IgD-negative memory B cell (primary cell): ENCODE measurements at regions not wholly inside any gene's neighbourhood (a gene's known extent, or its start where the extent isn't known, plus 50 kb on each side); places are given as distances from the start of the nearest gene placed in this dataset.

Experiments
- H3K27ac Mint-ChIP-seq, 3 donors: one replicate each; pipeline ENCODE4 v1.8.0; 2020 to 2022; ENCODE audit warnings: mild to moderate bottlenecking in 3 of 3, mixed read lengths in 3 of 3, moderate library complexity in 1 of 3
- H3K27me3 Mint-ChIP-seq: one replicate; pipeline ENCODE4 v1.8.0; 2021; ENCODE audit warnings: mixed read lengths
- H3K36me3 Mint-ChIP-seq: one replicate; pipeline ENCODE4 v1.8.0; 2020; ENCODE audit warnings: mild to moderate bottlenecking, mixed read lengths
- H3K4me1 Mint-ChIP-seq, 3 donors: one replicate each; pipeline ENCODE4 v1.8.0; 2020 to 2022; ENCODE audit warnings: mixed read lengths in 3 of 3, mild to moderate bottlenecking in 1 of 3
- H3K4me3 Mint-ChIP-seq, 4 donors: one replicate each; pipeline ENCODE4 v1.8.0; 2020 to 2022; ENCODE audit warnings: mild to moderate bottlenecking in 4 of 4, mixed read lengths in 4 of 4, moderate library complexity in 3 of 4
- H3K9me3 Mint-ChIP-seq, 3 donors: one replicate each; pipeline ENCODE4 v1.8.0; 2020 to 2021; ENCODE audit warnings: mixed read lengths in 3 of 3, mild to moderate bottlenecking in 1 of 3

- Mint-ChIP-seq H3K36me3 (no peaks in the 10 kb centered on the region), H3K27ac (no peak overlapping the region), H3K4me3 (no peak overlapping the region), H3K27me3 (no peaks in the 10 kb centered on the region), H3K4me1 (peaks cover 0 to 1% (median 0%) of the 10 kb centered on the region in 3 donors), H3K9me3 (peaks cover 3 to 17% (median 5%) of the 10 kb centered on the region in 3 donors)
Observed at GRCh38 chr20:12700701-12701100, 308.1 kb upstream of the SPTLC3 start.

GRCh38 chr20:12702312-12702711, 306.5 kb upstream of the SPTLC3 start:
- Mint-ChIP-seq H3K27me3 (no peaks in the 10 kb centered on the region), H3K36me3 (no peaks in the 10 kb centered on the region), H3K9me3 (peaks cover 0 to 17% (median 3%) of the 10 kb centered on the region in 3 donors), H3K4me1 (peaks cover 0 to 1% (median 0%) of the 10 kb centered on the region in 3 donors), H3K27ac (no peak overlapping the region), H3K4me3 (no peak overlapping the region)

GRCh38 chr20:12715371-12715770, 293.4 kb upstream of the SPTLC3 start:
- Mint-ChIP-seq H3K9me3 (peaks cover 0 to 8% (median 0%) of the 10 kb centered on the region in 3 donors), H3K27me3 (no peaks in the 10 kb centered on the region), H3K4me1 (no peaks in the 10 kb centered on the region), H3K27ac (no peak overlapping the region), H3K36me3 (no peaks in the 10 kb centered on the region), H3K4me3 (no peak overlapping the region)

GRCh38 chr20:12715991-12716680, 292.6 kb upstream of the SPTLC3 start:
- Mint-ChIP-seq H3K36me3 (no peaks in the 10 kb centered on the region), H3K27me3 (no peaks in the 10 kb centered on the region), H3K4me1 (no peaks in the 10 kb centered on the region), H3K9me3 (peaks cover 0 to 8% (median 2%) of the 10 kb centered on the region in 3 donors), H3K4me3 (no peak overlapping the region), H3K27ac (no peak overlapping the region)

- Mint-ChIP-seq H3K27me3 (no peaks in the 10 kb centered on the region), H3K36me3 (no peaks in the 10 kb centered on the region), H3K9me3 (peaks cover 0 to 8% (median 2%) of the 10 kb centered on the region in 3 donors)
Observed at GRCh38 chr20:12717061-12717460, 291.7 kb upstream of the SPTLC3 start.

DNA sequence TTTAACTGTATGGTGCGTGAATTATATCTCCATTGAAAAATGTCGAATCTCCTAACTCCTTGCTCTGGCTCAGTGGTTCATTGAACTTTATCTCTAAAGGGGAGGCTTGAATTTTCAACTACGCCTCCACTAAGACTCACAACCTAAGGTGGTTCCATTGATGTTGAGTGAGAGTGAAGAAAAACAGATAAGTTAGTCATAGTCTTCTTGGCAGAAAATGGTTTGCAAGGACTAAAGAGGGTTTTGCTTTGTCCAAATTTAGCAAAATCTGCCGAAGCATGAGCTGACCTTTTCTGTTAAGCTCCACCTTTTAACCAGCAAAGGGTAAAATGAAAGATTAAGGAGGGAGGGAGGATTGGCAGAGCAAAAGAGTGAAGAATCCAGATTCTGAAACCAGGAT, 290.2 kb upstream of the SPTLC3 start:
- no peak overlapping the region for H3K4me3 Mint-ChIP-seq
- no peaks in the 10 kb centered on the region for H3K36me3 Mint-ChIP-seq
- no peaks in the 10 kb centered on the region for H3K4me1 Mint-ChIP-seq
- H3K9me3 Mint-ChIP-seq: peaks cover 2 to 13% (median 6%) of the 10 kb centered on the region in 3 donors
- no peaks in the 10 kb centered on the region for H3K27me3 Mint-ChIP-seq
- H3K27ac Mint-ChIP-seq: no peak overlapping the region

More at GRCh38 chr20:12717061-12717460, 291.7 kb upstream of the SPTLC3 start:
- Mint-ChIP-seq H3K4me3 (no peak overlapping the region), H3K27ac (no peak overlapping the region), H3K4me1 (no peaks in the 10 kb centered on the region)

DNA sequence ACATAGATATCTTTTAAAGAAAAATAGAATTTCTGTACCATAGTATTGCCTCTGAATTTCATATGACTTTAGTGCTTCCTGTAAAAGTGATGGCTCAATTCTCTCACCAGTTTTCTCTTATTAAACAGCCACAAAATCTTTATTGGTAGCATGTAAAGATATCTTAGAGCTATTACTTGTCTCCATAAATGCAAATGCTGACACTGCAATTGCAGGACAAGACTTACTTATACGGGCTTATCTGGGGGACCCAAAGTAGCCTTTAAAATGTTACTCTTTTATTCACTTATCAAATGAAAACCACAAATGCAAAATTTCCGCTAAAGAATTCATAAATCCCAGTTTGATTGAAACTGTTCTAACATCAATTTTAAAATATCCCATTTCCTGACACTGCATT, 287.1 kb upstream of the SPTLC3 start:
- no peak overlapping the region for H3K27ac Mint-ChIP-seq
- no peak overlapping the region for H3K4me3 Mint-ChIP-seq
- H3K36me3 Mint-ChIP-seq: no peaks in the 10 kb centered on the region
- H3K9me3 Mint-ChIP-seq: peaks cover 2 to 9% (median 6%) of the 10 kb centered on the region in 3 donors
- H3K27me3 Mint-ChIP-seq: no peaks in the 10 kb centered on the region
- no peaks in the 10 kb centered on the region for H3K4me1 Mint-ChIP-seq

DNA sequence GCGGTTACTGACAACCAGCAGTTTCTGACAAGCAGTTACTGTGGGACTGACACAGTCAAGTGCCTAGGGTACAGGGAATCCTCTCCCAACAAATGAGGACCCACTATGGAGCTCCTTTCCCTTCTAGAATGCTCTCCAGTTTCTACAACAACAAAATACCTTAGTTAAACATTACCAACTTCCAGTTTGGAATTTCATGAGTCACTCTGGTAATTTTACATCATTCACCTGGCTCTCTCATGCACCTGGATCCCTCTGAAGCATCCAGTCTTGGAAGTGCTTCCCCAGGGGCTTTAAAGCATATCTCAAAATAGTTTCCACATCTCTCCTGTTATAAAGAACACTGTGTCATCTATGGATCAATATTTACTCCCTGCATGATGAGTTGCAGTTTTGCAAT, 286.7 kb upstream of the SPTLC3 start:
- Mint-ChIP-seq H3K27me3 (no peaks in the 10 kb centered on the region), H3K9me3 (peaks cover 2 to 9% (median 6%) of the 10 kb centered on the region in 3 donors), H3K27ac (no peak overlapping the region), H3K4me1 (no peaks in the 10 kb centered on the region), H3K4me3 (no peak overlapping the region), H3K36me3 (no peaks in the 10 kb centered on the region)

- Mint-ChIP-seq H3K4me1 (no peaks in the 10 kb centered on the region), H3K4me3 (no peak overlapping the region), H3K27ac (no peak overlapping the region), H3K27me3 (no peaks in the 10 kb centered on the region), H3K9me3 (peaks cover 2 to 9% (median 6%) of the 10 kb centered on the region in 3 donors), H3K36me3 (no peaks in the 10 kb centered on the region)
Observed at GRCh38 chr20:12723811-12724210, 285.0 kb upstream of the SPTLC3 start.

DNA sequence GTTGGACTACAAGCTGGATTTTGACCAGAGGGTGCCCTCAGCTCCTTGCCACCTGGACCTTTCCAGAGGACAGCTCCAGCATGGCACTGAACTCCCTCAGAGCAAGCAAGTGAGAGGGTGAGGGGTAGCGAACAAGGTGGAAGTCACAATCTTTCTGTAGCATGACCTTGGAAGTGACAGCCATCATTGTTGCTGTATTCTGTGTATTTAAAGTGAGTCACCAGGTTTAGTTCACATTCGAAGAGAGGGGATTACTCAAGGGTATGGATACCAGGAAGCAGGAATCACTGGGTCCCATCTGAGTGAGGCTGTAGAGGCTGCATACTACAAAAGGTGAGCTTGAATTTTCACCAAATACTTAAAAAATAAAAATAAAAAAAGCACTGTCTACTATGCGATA, 280.0 kb upstream of the SPTLC3 start:
- Mint-ChIP-seq H3K36me3 (no peaks in the 10 kb centered on the region), H3K27ac (no peak overlapping the region), H3K9me3 (peaks cover 0 to 1% (median 0%) of the 10 kb centered on the region in 3 donors), H3K4me1 (no peaks in the 10 kb centered on the region), H3K27me3 (no peaks in the 10 kb centered on the region), H3K4me3 (no peak overlapping the region)

GRCh38 chr20:12729326-12729725, 279.4 kb upstream of the SPTLC3 start:
- H3K27me3 Mint-ChIP-seq: no peaks in the 10 kb centered on the region
- no peak overlapping the region for H3K27ac Mint-ChIP-seq
- no peak overlapping the region for H3K4me3 Mint-ChIP-seq
- peaks cover 0 to 1% (median 0%) of the 10 kb centered on the region in 3 donors for H3K9me3 Mint-ChIP-seq
- no peaks in the 10 kb centered on the region for H3K36me3 Mint-ChIP-seq
- no peaks in the 10 kb centered on the region for H3K4me1 Mint-ChIP-seq

GRCh38 chr20:12733811-12734210, 275.0 kb upstream of the SPTLC3 start:
- Mint-ChIP-seq H3K27me3 (no peaks in the 10 kb centered on the region), H3K36me3 (peaks cover 2% of the 10 kb centered on the region), H3K27ac (no peak overlapping the region), H3K4me1 (no peaks in the 10 kb centered on the region), H3K4me3 (no peak overlapping the region), H3K9me3 (peaks cover 0 to 13% (median 5%) of the 10 kb centered on the region in 3 donors)

DNA sequence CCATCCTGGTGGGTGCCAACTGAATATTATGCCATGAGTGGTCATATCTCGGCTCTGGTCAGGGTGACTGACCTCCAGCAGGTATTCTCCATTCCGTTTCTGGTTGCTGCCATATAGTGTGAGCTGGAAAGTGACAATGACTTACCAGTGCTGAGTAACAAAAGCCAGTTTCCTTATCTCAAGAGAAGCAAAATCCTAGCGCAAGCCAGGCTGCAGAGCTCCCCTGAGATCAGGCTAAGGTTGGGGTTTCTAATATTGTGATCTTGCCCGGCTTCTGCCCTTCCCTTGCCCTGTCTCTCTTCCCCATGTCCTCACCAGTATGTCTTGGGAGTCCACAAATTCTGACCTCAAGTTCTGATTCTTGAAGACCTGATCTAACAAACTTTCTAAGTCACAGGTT, 271.3 kb upstream of the SPTLC3 start:
- Mint-ChIP-seq H3K4me1 (no peaks in the 10 kb centered on the region), H3K9me3 (peaks cover 0 to 16% (median 13%) of the 10 kb centered on the region in 3 donors), H3K27ac (no peak overlapping the region), H3K36me3 (peaks cover 2% of the 10 kb centered on the region), H3K27me3 (no peaks in the 10 kb centered on the region), H3K4me3 (no peak overlapping the region)

DNA sequence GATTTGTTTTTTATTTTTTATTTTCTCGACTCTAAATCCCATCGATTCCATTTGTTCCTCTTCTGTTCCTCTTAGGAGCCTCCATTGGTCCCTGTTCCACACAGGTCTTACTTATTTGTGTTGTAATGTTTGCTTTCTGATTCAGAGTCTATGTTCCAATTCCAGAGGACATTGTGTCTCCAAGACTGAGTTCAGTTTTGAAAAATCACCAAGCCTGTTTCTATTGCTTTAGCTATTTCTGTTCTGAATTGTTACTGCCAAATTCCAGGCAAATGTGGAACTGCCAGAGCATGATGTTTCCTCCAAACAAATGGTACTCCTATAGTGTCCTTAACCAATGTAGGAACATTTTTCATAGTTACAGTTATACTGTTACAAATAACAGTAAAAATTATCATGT, 270.9 kb upstream of the SPTLC3 start:
- H3K4me1 Mint-ChIP-seq: no peaks in the 10 kb centered on the region
- H3K4me3 Mint-ChIP-seq: no peak overlapping the region
- no peaks in the 10 kb centered on the region for H3K27me3 Mint-ChIP-seq
- peaks cover 0 to 16% (median 13%) of the 10 kb centered on the region in 3 donors for H3K9me3 Mint-ChIP-seq
- H3K27ac Mint-ChIP-seq: no peak overlapping the region
- H3K36me3 Mint-ChIP-seq: peaks cover 2% of the 10 kb centered on the region

GRCh38 chr20:12740647-12741046, 268.1 kb upstream of the SPTLC3 start:
- Mint-ChIP-seq H3K27me3 (no peaks in the 10 kb centered on the region), H3K4me3 (no peak overlapping the region), H3K4me1 (no peaks in the 10 kb centered on the region), H3K9me3 (peaks cover 1 to 16% (median 11%) of the 10 kb centered on the region in 3 donors), H3K36me3 (peaks cover 2% of the 10 kb centered on the region), H3K27ac (no peak overlapping the region)

DNA sequence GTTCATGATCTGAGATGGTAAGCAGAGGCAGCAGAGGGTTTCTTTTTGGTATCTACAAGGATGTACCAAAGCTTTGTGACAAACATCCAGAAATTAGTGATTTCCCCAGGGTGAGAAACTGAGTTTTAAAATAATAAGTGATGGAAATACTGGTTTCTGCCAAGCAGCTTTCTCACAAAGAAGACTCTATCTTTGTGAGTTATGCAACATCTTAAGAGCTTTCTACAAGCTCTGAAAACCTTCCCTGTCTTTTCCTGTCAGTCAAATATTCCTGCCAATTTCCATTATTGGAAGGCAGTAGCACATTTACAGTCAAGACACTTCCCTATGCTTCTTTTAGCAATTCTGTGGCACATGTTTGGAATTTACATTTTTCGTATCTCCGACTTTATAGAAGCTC, 264.7 kb upstream of the SPTLC3 start:
- Mint-ChIP-seq H3K36me3 (no peaks in the 10 kb centered on the region), H3K27ac (no peak overlapping the region), H3K4me1 (no peaks in the 10 kb centered on the region)

More for the DNA sequence above, 264.7 kb upstream of the SPTLC3 start:
- H3K27me3 Mint-ChIP-seq: no peaks in the 10 kb centered on the region
- peaks cover 0 to 11% (median 1%) of the 10 kb centered on the region in 3 donors for H3K9me3 Mint-ChIP-seq
- H3K4me3 Mint-ChIP-seq: no peak overlapping the region
